DND-41 (cell line): ENCODE measurements at regions not wholly inside any gene's neighbourhood (a gene's known extent, or its start where the extent isn't known, plus 50 kb on each side); places are given as distances from the start of the nearest gene placed in this dataset.

Source experiments
- ATAC-seq: fragments of 200-7000 bp; cut with Tn5 transposase; 3 replicates; pipeline ENCODE4 v1.9.1; 2021; ENCODE audit warnings: low read depth; ENCODE audit not compliant: insufficient read depth
- DNase-seq: peaks from one replicate; pipeline ENCODE4 v3.0.0-alpha.2; 2020
- H2AFZ ChIP-seq: 2 replicates; pipeline ENCODE4 v1.6.0; 2012; ENCODE audit warnings: low read depth, low read length
- H3K27ac ChIP-seq: 2 replicates; pipeline ENCODE4 v1.5.1; 2012; ENCODE audit warnings: low read length, inconsistent platforms
- H3K27me3 ChIP-seq: fragments of 200-600 bp; sonication (generic); 2 replicates; pipeline ENCODE4 v1.6.0; 2012; ENCODE audit warnings: low read length, mild to moderate bottlenecking, inconsistent platforms; ENCODE audit not compliant: insufficient read depth, poor library complexity
- H3K36me3 ChIP-seq: 2 replicates; pipeline ENCODE4 v1.5.1; 2012; ENCODE audit warnings: low read length, inconsistent platforms; ENCODE audit not compliant: insufficient read depth
- H3K4me1 ChIP-seq: 2 replicates; pipeline ENCODE4 v1.5.1; 2012; ENCODE audit warnings: mild to moderate bottlenecking, low read length; ENCODE audit not compliant: insufficient read depth
- H3K4me2 ChIP-seq: 2 replicates; pipeline ENCODE4 v1.6.0; 2012; ENCODE audit warnings: mild to moderate bottlenecking, moderate library complexity, low read length, inconsistent platforms; ENCODE audit not compliant: insufficient read depth
- H3K4me3 ChIP-seq, 2 experiments: fragments of 200-600 bp in 1 of 2; shearing (Covaris generic) in 1 of 2; 2 replicates each; pipeline ENCODE4 v1.5.1; 2012 to 2016; ENCODE audit warnings: inconsistent platforms in 2 of 2, low read length in 2 of 2, mild to moderate bottlenecking in 2 of 2, low read depth in 1 of 2, moderate library complexity in 1 of 2
- H3K79me2 ChIP-seq: 2 replicates; pipeline ENCODE4 v1.6.0; 2012; ENCODE audit warnings: low read length, inconsistent platforms; ENCODE audit not compliant: insufficient read depth
- H3K9ac ChIP-seq: 2 replicates; pipeline ENCODE4 v1.6.0; 2012; ENCODE audit warnings: low read depth, mild to moderate bottlenecking, inconsistent platforms, low read length, moderate library complexity
- H3K9me3 ChIP-seq: 2 replicates; pipeline ENCODE4 v1.5.1; 2012; ENCODE audit warnings: low read length, moderate library complexity, mild to moderate bottlenecking, inconsistent platforms; ENCODE audit not compliant: insufficient read depth, severe bottlenecking
- H4K20me1 ChIP-seq: 2 replicates; pipeline ENCODE4 v1.6.0; 2012; ENCODE audit warnings: low read length; ENCODE audit not compliant: insufficient read depth
- CTCF ChIP-seq: IDR thresholded peaks from 2 replicates; pipeline ENCODE4 v1.5.1; 2012; ENCODE audit warnings: borderline replicate concordance, low read length, moderate library complexity, mild to moderate bottlenecking; ENCODE audit not compliant: poor library complexity, severe bottlenecking; ENCODE audit errors: extremely low read depth
- EZH2 ChIP-seq: IDR thresholded peaks from 3 replicates; pipeline ENCODE4 v1.6.1; 2012; ENCODE audit warnings: borderline replicate concordance, low read depth, mild to moderate bottlenecking, moderate library complexity, low read length, inconsistent platforms; ENCODE audit not compliant: severe bottlenecking

GRCh38 chr4:136343340-136343739 lies 1189.0 kb downstream of the PCDH18 start:
- Histone ChIP-seq H3K4me1 (no peaks in the 10 kb centered on the region), H2AFZ (no peak overlapping the region), H3K9me3 (no peaks in the 10 kb centered on the region), H3K27me3 (no peaks in the 10 kb centered on the region), H3K27ac (no peak overlapping the region), H3K4me2 (no peak overlapping the region), H3K36me3 (no peaks in the 10 kb centered on the region), H3K9ac (no peak overlapping the region), H3K79me2 (no peaks in the 10 kb centered on the region), H3K4me3 (no peak overlapping the region), H4K20me1 (no peaks in the 10 kb centered on the region)
- ATAC-seq (no peak), DNase-seq (no peak)
- TF ChIP-seq CTCF (no peak), EZH2 (no peak)

GRCh38 chr4:136342666-136343065 lies 1189.6 kb downstream of the PCDH18 start:
- ATAC-seq = no peak

GRCh38 chr4:136337216-136337615 lies 1195.1 kb downstream of the PCDH18 start:
- no peak for DNase-seq
- no peaks in the 10 kb centered on the region for H3K9me3 ChIP-seq
- no peaks in the 10 kb centered on the region for H3K4me1 ChIP-seq
- no peak overlapping the region for H3K27ac ChIP-seq
- ATAC-seq = no peak
- TF ChIP-seq EZH2 = no peak
- TF ChIP-seq CTCF = no peak
- H3K4me3 ChIP-seq = no peak overlapping the region
- no peaks in the 10 kb centered on the region for H3K27me3 ChIP-seq
- no peak overlapping the region for H2AFZ ChIP-seq
- H3K36me3 ChIP-seq = no peaks in the 10 kb centered on the region
- H3K9ac ChIP-seq = no peak overlapping the region
- no peaks in the 10 kb centered on the region for H4K20me1 ChIP-seq
- no peak overlapping the region for H3K4me2 ChIP-seq
- H3K79me2 ChIP-seq = no peaks in the 10 kb centered on the region

More at GRCh38 chr4:136342666-136343065, 1189.6 kb downstream of the PCDH18 start:
- Histone ChIP-seq H3K79me2 (no peaks in the 10 kb centered on the region), H3K27me3 (no peaks in the 10 kb centered on the region), H3K9ac (no peak overlapping the region), H3K9me3 (no peaks in the 10 kb centered on the region), H3K27ac (no peak overlapping the region), H3K4me1 (no peaks in the 10 kb centered on the region), H3K36me3 (no peaks in the 10 kb centered on the region), H3K4me3 (no peak overlapping the region), H4K20me1 (no peaks in the 10 kb centered on the region), H2AFZ (no peak overlapping the region), H3K4me2 (no peak overlapping the region)
- TF ChIP-seq CTCF (no peak), EZH2 (no peak)
- no peak for DNase-seq

GRCh38 chr4:136336479-136336878 lies 1195.8 kb downstream of the PCDH18 start:
- Histone ChIP-seq H2AFZ (no peak overlapping the region), H3K4me1 (no peaks in the 10 kb centered on the region), H3K36me3 (no peaks in the 10 kb centered on the region), H3K79me2 (no peaks in the 10 kb centered on the region), H3K9ac (no peak overlapping the region), H3K4me2 (no peak overlapping the region), H4K20me1 (no peaks in the 10 kb centered on the region), H3K27ac (no peak overlapping the region), H3K27me3 (no peaks in the 10 kb centered on the region), H3K4me3 (no peak overlapping the region), H3K9me3 (no peaks in the 10 kb centered on the region)
- ATAC-seq (no peak), DNase-seq (no peak)
- TF ChIP-seq CTCF = no peak
- TF ChIP-seq EZH2 = no peak
